GM19467 (cell line): ENCODE measurements at regions not wholly inside any gene's neighbourhood (a gene's known extent, or its start where the extent isn't known, plus 50 kb on each side); places are given as distances from the start of the nearest gene placed in this dataset.

Experiments used
- ATAC-seq: cut with Tn5 transposase; IDR thresholded peaks from one replicate; pipeline ENCODE4 v1.9.1; 2021; ENCODE audit warnings: mild to moderate bottlenecking, moderate library complexity; ENCODE audit not compliant: unreplicated experiment

- ATAC-seq: no peak
These were observed 451.0 kb upstream of the ZFP42 start for GRCh38 chr4:187544461-187545053.

DNA sequence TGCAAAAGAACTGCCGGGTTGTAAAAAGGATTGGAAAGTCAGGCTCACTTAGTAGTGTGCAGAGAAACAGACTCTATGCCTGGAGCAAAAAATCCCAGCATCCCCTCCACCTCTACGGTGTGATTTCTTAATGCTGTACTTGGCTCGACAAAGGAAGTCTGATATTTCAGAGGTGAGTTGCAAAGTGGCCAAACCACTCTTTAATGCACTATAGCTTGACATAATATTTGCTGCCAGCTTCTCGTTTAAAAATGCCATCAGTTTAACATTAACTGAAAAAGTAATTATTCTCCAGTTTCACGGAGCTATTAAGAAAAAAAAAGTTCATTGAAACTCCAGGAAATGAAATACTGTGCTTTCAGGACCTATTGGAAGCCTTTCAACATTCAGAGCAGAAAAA, 448.3 kb upstream of the ZFP42 start:
- no peak for ATAC-seq

GRCh38 chr4:187550256-187550950, 445.2 kb upstream of the ZFP42 start:
- no peak for ATAC-seq

DNA sequence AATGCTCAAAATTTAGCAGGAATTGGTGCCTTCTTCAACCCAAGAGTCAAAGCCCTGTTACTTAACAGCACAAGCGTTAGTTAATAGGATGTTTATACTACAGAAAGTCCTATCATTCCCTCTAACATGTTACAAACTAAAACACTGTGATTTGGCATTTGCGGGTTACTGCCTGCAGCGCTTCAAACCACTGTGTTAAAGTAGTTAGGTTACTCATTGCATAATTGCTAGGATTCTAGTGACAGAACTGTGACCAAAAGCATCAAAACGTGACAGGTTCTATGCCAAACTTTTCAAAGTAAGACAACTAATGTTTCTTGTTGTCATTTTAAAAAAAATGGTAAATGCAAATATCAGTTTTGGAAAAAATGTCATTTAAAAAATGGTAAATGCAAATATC, 442.8 kb upstream of the ZFP42 start:
- no peak for ATAC-seq

DNA sequence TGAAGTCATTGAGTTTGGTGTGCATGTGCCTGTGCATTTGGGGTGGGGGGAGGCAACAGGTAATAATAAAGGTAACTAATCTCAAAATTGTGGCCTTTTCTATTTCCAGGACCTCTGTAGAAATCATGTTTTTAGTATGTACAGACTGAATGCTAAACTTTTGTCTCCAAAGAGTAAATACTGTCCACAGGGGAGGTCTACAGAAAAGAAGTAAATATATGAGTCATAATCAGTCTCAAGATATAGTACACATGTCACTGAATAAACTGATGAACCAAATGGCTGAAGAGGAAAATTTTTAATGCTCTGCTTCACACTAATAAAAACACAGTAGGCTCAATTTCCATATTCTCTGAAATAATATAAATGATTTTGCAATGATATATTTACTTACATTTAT, 440.4 kb upstream of the ZFP42 start:
- ATAC-seq: no peak

DNA sequence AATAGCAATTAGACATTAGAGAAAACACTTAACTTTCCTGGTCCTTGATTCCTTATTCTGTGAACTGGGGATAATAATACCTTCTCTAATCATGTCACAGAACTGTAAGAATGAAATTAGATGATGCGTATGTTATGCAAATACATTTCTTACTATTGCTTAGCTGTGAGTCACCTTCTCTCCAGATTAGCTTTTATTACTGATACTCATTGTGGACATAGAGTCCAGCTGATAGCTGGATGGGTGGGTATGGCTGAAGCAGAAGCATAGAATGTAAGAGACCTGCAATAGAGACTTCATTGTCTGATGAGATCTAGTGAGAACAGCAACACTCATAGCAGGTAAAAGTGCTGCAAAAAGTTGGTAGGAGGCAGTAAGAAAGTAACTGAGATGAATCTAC, 437.2 kb upstream of the ZFP42 start:
- ATAC-seq: no peak

- ATAC-seq: no peak
These were observed 433.2 kb upstream of the ZFP42 start for GRCh38 chr4:187562345-187562744.

DNA sequence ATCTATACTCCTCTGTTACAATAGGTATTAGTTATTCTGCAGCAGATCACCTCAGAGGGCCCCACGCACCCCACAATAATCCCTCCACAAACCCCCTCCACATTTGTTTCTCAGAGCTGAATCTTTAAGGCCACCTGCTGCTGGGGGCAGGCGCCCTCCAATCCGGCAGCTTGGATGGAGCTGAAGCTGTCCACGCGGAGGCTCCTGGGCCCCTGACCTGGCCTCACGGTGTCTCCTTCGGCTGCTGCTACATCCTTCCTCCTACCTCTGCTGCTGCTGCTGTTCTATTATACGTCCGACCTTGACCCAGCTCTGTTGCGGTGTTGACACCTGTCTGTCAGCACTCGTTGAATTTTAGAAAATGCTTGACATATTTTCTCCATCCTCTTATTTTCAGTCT, 430.2 kb upstream of the ZFP42 start:
- ATAC-seq: no peak

- ATAC-seq: no peak
These were observed 425.7 kb upstream of the ZFP42 start for GRCh38 chr4:187569871-187570270.

DNA sequence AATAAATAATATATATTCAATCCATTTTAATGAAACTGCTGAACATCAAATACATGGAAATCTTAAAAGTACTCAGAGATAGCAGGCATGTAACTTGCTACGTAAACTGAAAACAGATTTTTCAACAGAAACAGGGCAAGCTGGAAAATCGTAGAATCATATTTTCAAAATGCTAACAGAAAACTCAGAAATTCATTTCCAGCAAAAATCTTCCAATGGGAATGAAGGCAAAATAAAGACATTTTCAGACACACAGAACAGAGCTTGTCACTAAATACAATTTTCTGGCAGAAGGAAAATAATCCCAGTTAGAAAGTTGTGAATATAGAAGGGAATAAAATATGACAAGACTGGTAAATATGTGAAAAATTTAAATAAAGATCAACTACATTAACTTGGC, 419.9 kb upstream of the ZFP42 start:
- no peak for ATAC-seq

DNA sequence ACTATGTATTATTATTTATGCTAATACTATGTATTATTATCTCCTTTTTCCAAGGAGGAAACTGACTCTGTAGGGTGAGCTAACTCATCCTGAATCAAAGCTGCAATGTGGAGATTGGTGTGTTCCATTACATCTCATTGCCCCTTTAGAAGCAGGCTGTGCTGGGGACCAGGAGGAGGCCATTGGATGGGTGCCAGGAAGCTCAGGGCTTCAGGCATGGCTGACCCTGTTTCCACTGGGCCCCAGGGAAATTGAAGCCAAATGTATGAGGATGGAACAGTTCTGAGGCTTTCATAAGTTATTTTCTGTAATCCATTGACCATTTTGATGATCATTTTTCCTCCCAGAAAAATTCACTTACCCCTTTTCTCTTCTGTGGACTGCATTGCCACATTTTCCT, 418.8 kb upstream of the ZFP42 start:
- no peak for ATAC-seq

- ATAC-seq: no peak
These were observed 417.6 kb upstream of the ZFP42 start for GRCh38 chr4:187577941-187578480.

- ATAC-seq: no peak
These were observed 408.7 kb upstream of the ZFP42 start for GRCh38 chr4:187586892-187587291.

- ATAC-seq: no peak
These were observed 397.4 kb upstream of the ZFP42 start for GRCh38 chr4:187598196-187598595.

DNA sequence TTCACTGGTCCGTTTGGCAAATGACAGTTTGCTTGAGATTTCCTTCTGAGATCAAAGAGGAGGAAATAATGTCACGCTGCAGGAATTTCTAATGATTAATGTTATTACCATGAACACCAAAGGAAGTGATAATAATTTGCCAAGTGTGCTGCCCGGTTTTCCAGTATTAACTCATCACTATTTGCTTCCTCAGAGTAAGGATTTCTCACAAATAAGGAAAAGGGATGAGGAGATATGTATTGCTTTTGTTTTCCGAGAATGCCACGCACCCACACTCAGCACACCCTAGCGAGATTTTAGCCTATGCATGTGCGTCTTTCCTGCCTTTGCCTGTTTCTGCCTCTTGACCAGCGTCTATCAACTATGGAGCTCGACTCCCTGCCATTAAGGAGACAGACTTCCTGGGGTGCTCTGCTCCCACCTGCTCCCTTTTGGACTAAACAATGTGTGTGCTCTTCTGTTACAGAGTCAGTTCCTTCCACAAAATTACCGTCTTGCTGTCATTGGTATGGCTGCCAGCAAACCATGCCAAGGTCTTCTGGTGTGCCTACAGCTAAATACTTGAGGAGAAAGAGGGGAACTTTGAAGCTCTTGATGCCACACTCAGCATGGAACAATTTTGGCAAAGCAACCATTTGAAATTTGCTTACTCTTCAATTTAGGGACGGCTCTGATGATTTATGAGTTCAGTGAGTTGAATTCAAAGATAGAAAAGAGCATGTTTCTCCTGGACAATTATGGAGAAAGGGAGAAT, 393.1 kb upstream of the ZFP42 start:
- ATAC-seq: no peak

DNA sequence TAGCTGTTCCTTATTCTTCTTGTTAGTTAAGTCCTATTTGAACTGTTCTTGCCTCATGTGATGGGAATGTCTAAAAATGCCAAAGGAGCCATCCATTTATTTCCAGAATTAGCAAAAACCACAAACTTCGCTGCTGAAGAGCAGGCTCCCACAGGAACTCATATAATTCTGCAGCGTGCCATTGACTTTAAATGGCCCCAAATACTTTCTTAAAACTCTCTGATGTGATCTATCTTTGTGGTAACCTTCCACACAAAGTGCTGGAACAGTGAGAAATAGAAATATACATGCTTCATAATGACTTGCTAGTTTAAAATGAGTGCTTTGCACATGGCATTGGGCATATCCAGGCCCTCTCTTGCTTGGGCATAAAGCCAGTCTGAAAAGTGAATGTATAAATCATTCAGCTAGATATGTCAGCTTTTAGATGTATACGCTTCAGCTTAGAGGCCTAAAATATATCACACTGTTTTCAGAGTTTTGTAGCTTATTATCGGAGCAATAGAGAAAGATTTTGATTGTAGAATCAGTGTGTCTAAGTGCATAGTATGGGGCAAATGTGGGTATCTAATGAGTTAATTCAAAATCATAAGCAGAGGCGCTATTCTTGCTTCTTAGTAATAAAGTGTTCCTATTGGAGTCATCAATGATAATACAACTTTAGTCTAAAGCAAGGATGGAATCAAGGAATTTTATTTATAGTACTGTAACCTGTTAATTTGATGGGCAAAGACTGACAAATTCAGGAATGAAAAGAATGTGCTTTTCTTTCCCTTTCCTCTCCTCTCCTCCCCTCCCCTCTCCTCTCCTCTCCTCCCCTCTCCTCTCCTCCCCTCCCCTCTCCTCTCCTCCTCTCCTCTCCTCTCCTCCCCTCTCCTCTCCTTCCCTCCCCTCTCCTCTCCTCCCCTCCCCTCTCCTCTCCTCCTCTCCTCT, 392.2 kb upstream of the ZFP42 start:
- no peak for ATAC-seq

GRCh38 chr4:187604984-187605383, 390.6 kb upstream of the ZFP42 start:
- no peak for ATAC-seq

DNA sequence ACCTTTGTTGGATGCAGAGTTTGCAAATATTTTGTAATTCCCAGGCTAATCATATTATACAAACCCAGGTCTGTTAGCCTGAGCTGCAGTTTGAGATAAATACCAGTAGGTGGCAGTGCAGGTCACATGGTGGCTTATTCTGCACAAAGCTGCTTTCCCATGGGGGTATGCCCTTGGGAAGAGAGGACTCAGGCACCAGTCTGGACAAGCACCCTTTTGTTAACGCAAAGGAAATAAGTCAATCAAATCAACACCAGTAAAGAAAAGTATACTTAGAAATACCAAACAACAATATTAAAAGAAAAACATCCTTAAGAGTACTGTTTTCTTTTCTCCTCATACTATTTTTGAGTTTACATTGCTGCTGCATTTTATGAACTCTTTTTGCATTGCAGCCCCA, 389.0 kb upstream of the ZFP42 start:
- ATAC-seq: no peak

GRCh38 chr4:187608001-187608421, 387.6 kb upstream of the ZFP42 start:
- no peak for ATAC-seq

- ATAC-seq: no peak
These were observed 383.3 kb upstream of the ZFP42 start for GRCh38 chr4:187612301-187612700.
